OCI-LY1 (cell line): ENCODE measurements at regions not wholly inside any gene's neighbourhood (a gene's known extent, or its start where the extent isn't known, plus 50 kb on each side); places are given as distances from the start of the nearest gene placed in this dataset.

Experiments used
- EZH2 ChIP-seq: fragments of 200-600 bp; sonication (generic), shearing (Covaris generic); IDR thresholded peaks from 2 replicates; pipeline ENCODE4 v1.8.0; 2017; ENCODE audit warnings: borderline replicate concordance, mixed run types, mild to moderate bottlenecking, antibody characterized with exemption, low read length, moderate library complexity, mixed read lengths
- TF ChIP-seq, protein P1 (sequence below): fragments of 200-600 bp; sonication (generic), shearing (Covaris generic); IDR thresholded peaks from 2 replicates; pipeline ENCODE4 v1.5.1; 2017; ENCODE audit warnings: mild to moderate bottlenecking, antibody characterized with exemption, low read length, moderate library complexity, mixed read lengths

DNA sequence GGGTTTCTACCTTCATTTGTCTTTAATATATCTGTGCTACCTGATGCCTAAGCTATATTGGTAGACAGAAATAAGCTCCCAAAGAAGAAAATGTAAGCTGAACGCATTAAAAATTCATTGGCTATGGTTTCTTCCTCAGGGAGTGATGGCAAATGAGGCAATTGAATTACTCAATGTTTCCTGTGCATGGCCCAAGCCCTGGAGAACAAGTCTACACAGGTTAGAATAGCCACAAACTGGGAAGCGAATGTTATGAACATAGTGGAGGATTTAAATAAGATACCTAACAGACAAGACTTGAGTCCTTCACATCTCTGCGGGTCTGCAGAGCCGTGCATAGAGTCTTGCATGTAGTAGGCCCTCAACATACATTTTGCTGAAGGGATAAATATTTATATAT lies 350.3 kb downstream of the RWDD3 start:
- TF ChIP-seq, protein P1, sequence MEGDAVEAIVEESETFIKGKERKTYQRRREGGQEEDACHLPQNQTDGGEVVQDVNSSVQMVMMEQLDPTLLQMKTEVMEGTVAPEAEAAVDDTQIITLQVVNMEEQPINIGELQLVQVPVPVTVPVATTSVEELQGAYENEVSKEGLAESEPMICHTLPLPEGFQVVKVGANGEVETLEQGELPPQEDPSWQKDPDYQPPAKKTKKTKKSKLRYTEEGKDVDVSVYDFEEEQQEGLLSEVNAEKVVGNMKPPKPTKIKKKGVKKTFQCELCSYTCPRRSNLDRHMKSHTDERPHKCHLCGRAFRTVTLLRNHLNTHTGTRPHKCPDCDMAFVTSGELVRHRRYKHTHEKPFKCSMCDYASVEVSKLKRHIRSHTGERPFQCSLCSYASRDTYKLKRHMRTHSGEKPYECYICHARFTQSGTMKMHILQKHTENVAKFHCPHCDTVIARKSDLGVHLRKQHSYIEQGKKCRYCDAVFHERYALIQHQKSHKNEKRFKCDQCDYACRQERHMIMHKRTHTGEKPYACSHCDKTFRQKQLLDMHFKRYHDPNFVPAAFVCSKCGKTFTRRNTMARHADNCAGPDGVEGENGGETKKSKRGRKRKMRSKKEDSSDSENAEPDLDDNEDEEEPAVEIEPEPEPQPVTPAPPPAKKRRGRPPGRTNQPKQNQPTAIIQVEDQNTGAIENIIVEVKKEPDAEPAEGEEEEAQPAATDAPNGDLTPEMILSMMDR, result no peak
- TF ChIP-seq EZH2, result no peak
